ENCODE measurements at regions not wholly inside any gene's neighbourhood (a gene's known extent, or its start where the extent isn't known, plus 50 kb on each side); places are given as distances from the start of the nearest gene placed in this dataset.

DNA sequence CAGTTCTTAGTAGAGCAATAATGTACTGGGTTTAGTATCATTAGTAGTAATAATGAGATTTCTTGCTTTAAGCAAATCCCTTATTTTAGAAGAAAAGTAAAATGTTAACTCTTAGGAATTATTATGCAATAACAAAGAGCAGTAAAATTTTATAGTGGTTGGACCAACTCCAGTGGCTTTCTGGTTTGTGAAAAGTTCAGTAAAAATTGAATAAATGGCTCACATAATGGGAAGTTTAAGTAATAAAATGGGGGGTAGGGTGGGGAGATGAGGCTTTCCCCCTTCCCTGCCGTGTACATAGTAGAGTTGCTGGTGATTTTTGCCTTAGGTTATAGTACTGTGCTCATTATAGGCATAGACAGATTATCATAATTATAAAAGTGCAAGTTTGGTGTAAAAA, 250.5 kb upstream of the ATP2B1 start:
- TF ChIP-seq, protein P1, sequence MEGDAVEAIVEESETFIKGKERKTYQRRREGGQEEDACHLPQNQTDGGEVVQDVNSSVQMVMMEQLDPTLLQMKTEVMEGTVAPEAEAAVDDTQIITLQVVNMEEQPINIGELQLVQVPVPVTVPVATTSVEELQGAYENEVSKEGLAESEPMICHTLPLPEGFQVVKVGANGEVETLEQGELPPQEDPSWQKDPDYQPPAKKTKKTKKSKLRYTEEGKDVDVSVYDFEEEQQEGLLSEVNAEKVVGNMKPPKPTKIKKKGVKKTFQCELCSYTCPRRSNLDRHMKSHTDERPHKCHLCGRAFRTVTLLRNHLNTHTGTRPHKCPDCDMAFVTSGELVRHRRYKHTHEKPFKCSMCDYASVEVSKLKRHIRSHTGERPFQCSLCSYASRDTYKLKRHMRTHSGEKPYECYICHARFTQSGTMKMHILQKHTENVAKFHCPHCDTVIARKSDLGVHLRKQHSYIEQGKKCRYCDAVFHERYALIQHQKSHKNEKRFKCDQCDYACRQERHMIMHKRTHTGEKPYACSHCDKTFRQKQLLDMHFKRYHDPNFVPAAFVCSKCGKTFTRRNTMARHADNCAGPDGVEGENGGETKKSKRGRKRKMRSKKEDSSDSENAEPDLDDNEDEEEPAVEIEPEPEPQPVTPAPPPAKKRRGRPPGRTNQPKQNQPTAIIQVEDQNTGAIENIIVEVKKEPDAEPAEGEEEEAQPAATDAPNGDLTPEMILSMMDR (IDR thresholded peaks at IDR 0.05; ENCODE audit: insufficient read depth, low read length, poor library complexity, severe bottlenecking), result no peak
- no peak for TF ChIP-seq EZH2phosphoT487 (conservative IDR thresholded peaks at IDR 0.05; ENCODE audit: low read length)
